ENCODE measurements at regions not wholly inside any gene's neighbourhood (a gene's known extent, or its start where the extent isn't known, plus 50 kb on each side); places are given as distances from the start of the nearest gene placed in this dataset.

GRCh38 chr6:105880030-105880492 lies 206.1 kb upstream of the PRDM1 start:
- intact Hi-C loops (cut with micrococcal nuclease) = no loop called here
- DNase-seq = no peak
- Histone ChIP-seq H3K9me3 (replicated peaks) (no peaks in the 10 kb centered on the region), H3K4me1 (no peaks in the 10 kb centered on the region), H3K27ac (replicated peaks) (no peak overlapping the region), H3K4me3 (no peak overlapping the region), H3K27me3 (ENCODE audit: low read depth) (no peaks in the 10 kb centered on the region), H3K36me3 (no peaks in the 10 kb centered on the region)
- TF ChIP-seq CTCF (IDR thresholded peaks at IDR 0.05; ENCODE audit: borderline replicate concordance) = no peak

DNA sequence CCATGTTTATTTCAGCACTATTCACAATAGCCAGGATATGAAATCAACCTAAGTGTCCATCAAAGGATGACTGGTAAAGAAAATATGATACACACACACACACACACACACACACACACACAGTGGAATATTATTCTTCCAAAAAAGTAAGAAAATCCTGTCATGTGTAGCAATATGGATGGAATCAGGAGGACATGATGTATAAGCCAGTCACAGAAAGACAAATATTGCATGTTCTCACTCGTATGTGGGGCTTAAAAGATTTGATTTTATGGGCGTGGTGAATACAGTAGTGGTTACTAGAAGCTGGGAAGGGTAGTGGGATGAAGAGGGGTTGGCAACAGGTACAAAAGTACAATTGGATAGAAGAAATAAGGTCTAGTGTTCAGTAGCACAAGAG lies 207.0 kb upstream of the PRDM1 start:
- no peak for DNase-seq
- intact Hi-C loops (cut with micrococcal nuclease) = no loop called here
- no peak overlapping the region for H3K27ac ChIP-seq (replicated peaks)

GRCh38 chr6:105875974-105876640 lies 210.0 kb upstream of the PRDM1 start:
- intact Hi-C loops (cut with micrococcal nuclease) = no loop called here
- no peak for DNase-seq
- Histone ChIP-seq H3K4me1 (no peaks in the 10 kb centered on the region), H3K27ac (replicated peaks) (no peak overlapping the region), H3K36me3 (no peaks in the 10 kb centered on the region), H3K9me3 (replicated peaks) (no peaks in the 10 kb centered on the region), H3K4me3 (no peak overlapping the region), H3K27me3 (ENCODE audit: low read depth) (no peaks in the 10 kb centered on the region)
- no peak for TF ChIP-seq CTCF (IDR thresholded peaks at IDR 0.05; ENCODE audit: borderline replicate concordance)

More for the DNA sequence above, 207.0 kb upstream of the PRDM1 start:
- Histone ChIP-seq H3K9me3 (replicated peaks) (no peaks in the 10 kb centered on the region), H3K27me3 (ENCODE audit: low read depth) (no peaks in the 10 kb centered on the region), H3K4me1 (no peaks in the 10 kb centered on the region), H3K4me3 (no peak overlapping the region), H3K36me3 (no peaks in the 10 kb centered on the region)
- no peak for TF ChIP-seq CTCF (IDR thresholded peaks at IDR 0.05; ENCODE audit: borderline replicate concordance)

DNA sequence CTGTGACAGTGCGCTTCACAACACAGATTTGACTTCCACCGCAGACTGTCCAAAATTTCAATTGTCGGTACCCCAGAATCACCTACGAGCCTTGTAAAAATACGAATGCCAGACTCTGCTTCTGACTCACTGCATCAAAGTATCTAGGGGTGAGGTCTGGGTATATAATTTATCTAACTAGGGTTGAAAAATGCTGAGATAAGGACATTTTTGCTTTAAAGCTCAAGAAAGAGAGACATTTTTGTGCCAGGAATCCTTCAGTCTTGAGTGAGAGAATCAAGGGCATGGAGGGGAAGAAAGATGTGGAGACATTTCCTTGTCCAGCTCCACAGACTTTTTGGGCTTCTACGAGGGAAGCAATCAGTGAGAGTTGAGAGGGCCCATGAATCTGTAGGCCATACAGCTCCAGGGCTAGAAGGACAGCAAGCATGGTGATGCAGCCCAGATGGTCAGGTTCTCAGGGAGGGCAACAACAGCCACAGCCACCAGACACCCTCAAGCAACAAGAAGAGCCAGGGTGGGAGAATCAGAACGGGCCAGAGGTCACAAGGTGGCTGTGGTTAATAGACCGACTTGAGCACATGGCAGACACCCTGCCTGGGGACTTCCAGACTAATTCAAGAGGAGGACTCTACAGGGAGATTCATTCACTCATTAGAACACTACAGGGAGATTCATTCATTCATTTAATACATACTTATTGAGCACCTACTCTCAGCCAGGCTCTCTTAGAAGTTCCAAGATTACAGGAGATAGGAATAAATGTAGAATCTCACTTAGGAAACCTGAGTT lies 211.1 kb upstream of the PRDM1 start:
- TF ChIP-seq CTCF (IDR thresholded peaks at IDR 0.05; ENCODE audit: borderline replicate concordance) = no peak
- no peak overlapping the region for H3K4me3 ChIP-seq
- H3K4me1 ChIP-seq = no peaks in the 10 kb centered on the region
- DNase-seq = no peak
- no peaks in the 10 kb centered on the region for H3K27me3 ChIP-seq (ENCODE audit: low read depth)
- no peak overlapping the region for H3K27ac ChIP-seq (replicated peaks)
- H3K9me3 ChIP-seq (replicated peaks) = no peaks in the 10 kb centered on the region
- no peaks in the 10 kb centered on the region for H3K36me3 ChIP-seq
- intact Hi-C loops (cut with micrococcal nuclease) = no loop called here

GRCh38 chr6:105873799-105874198 lies 212.3 kb upstream of the PRDM1 start:
- Histone ChIP-seq H3K36me3 (no peaks in the 10 kb centered on the region), H3K27me3 (ENCODE audit: low read depth) (no peaks in the 10 kb centered on the region), H3K9me3 (replicated peaks) (no peaks in the 10 kb centered on the region), H3K4me1 (no peaks in the 10 kb centered on the region), H3K27ac (replicated peaks) (no peak overlapping the region), H3K4me3 (no peak overlapping the region)
- no peak for DNase-seq
- intact Hi-C loops (cut with micrococcal nuclease) = no loop called here
- TF ChIP-seq CTCF (IDR thresholded peaks at IDR 0.05; ENCODE audit: borderline replicate concordance) = no peak

Data from left ventricle myocardium inferior (tissue), 1 donor.